ENCODE measurements at regions not wholly inside any gene's neighbourhood (a gene's known extent, or its start where the extent isn't known, plus 50 kb on each side); places are given as distances from the start of the nearest gene placed in this dataset.

- dilution Hi-C loops (cut with MboI; ENCODE audit: extremely low pct_ligation_motif_present, low sequenced_read_pairs) = no loop called here
- Histone ChIP-seq H3K9me3 (replicated peaks; ENCODE audit: control insufficient read depth, insufficient read depth, low read length) (no peaks in the 10 kb centered on the region), H3K4me3 (replicated peaks in 1 of 3; ENCODE audit: insufficient read depth in 1 of 3, low read depth in 1 of 3, low read length in 3 of 3) (no peak overlapping the region), H4K20me1 (replicated peaks; ENCODE audit: control insufficient read depth, extremely low read depth, insufficient read depth, low read length) (no peaks in the 10 kb centered on the region), H3K36me3 (ENCODE audit: control insufficient read depth in 2 of 2, extremely low read depth in 1 of 2, insufficient read depth in 2 of 2, low read length in 2 of 2) (no peaks in the 10 kb centered on the region), H3K9ac (replicated peaks; ENCODE audit: extremely low read depth, insufficient read depth, low read length) (no peak overlapping the region), H3K27ac (ENCODE audit: insufficient read depth, low read depth, low read length) (no peak overlapping the region), H3K4me1 (ENCODE audit: control insufficient read depth, extremely low read depth, insufficient read depth, low read length) (peaks cover 10% of the 10 kb centered on the region), H3K79me2 (ENCODE audit: control insufficient read depth, insufficient read depth, low read length) (no peaks in the 10 kb centered on the region), H3K27me3 (ENCODE audit: control insufficient read depth in 2 of 2, insufficient read depth in 2 of 2, low read length in 2 of 2) (no peaks in the 10 kb centered on the region), H2AFZ (ENCODE audit: low read depth, low read length) (no peak overlapping the region), H3K4me2 (ENCODE audit: insufficient read depth, low read length) (no peak overlapping the region), H3K9me1 (replicated peaks; ENCODE audit: control insufficient read depth, extremely low read depth, insufficient read depth, low read length) (no peaks in the 10 kb centered on the region)
- no peak for FAIRE-seq
- intact Hi-C loops (cut with micrococcal nuclease) = no loop called here
- POLR2A ChIA-PET = no interaction called here
- CTCF ChIA-PET = interaction anchor here (0.5 to 0.8 kb wide), 2 partner anchors 60 to 173 kb away, joined by 3 read pairs; no protein-coding TSS in a partner anchor
- BruUV-seq (replicated peaks) = no TSS peak
- DNase-seq (ENCODE audit: low read depth, low spot score) = no peak
- TF ChIP-seq FOS (IDR thresholded peaks at IDR 0.05; ENCODE audit: borderline replicate concordance, insufficient read depth, low read length) = no peak
- no peak for TF ChIP-seq MAX (IDR thresholded peaks at IDR 0.05; ENCODE audit: insufficient read depth, insufficient read length)
- TF ChIP-seq MYC (IDR thresholded peaks at IDR 0.05; ENCODE audit: low read depth, low read length) = no peak
- no peak for TF ChIP-seq CTCF (IDR thresholded peaks at IDR 0.05; ENCODE audit: extremely low read depth in 1 of 2, insufficient read depth in 1 of 2, low read depth in 1 of 2, low read length in 2 of 2)
- no peak for TF ChIP-seq GATA2 (IDR thresholded peaks at IDR 0.05; ENCODE audit: insufficient read depth, insufficient read length, low read depth, low read length)
These were observed 64.3 kb upstream of the GOLGA8B start for GRCh38 chr15:34647569-34648293.
